A673 (cell line): ENCODE measurements at regions not wholly inside any gene's neighbourhood (a gene's known extent, or its start where the extent isn't known, plus 50 kb on each side); places are given as distances from the start of the nearest gene placed in this dataset.

Source experiments
- BruUV-seq: library from RNA; stranded (reverse); fragments of 400-500 nt; replicated peaks from 2 replicates; lab custom pipeline; 2021; lab: Mats Ljungman, UMichigan
- CTCF ChIA-PET: fragments of 300-600 bp; sonication (Branson Sonifier 250); formaldehyde crosslinking; loops from one replicate; lab custom pipeline; 2022; ENCODE audit warnings: antibody characterized with exemption; lab: Charles Lee
- POLR2A ChIA-PET: fragments of 300-600 bp; sonication (Branson Sonifier 250); formaldehyde crosslinking; loops from one replicate; lab custom pipeline; 2022; ENCODE audit warnings: antibody characterized with exemption; ENCODE audit not compliant: low non-redundant PET; lab: Charles Lee
- DNase-seq: peaks from one replicate; pipeline ENCODE4 v3.0.0-alpha.2; 2015; ENCODE audit warnings: low spot score
- H3K27ac ChIP-seq: fragments of 200-600 bp; sonication (generic); 2 replicates; pipeline ENCODE4 v1.5.1; 2016; ENCODE audit warnings: mixed run types, low read depth, mild to moderate bottlenecking, mixed read lengths, antibody characterized with exemption, low read length; ENCODE audit not compliant: poor library complexity, severe bottlenecking
- H3K27me3 ChIP-seq: fragments of 200-600 bp; sonication (generic); replicated peaks from 2 replicates; pipeline ENCODE4 v1.6.1; 2017; ENCODE audit warnings: mixed run types, low read depth, mild to moderate bottlenecking, mixed read lengths, antibody characterized with exemption, low read length; ENCODE audit not compliant: insufficient read depth, poor library complexity
- H3K36me3 ChIP-seq: fragments of 200-600 bp; sonication (generic); 2 replicates; pipeline ENCODE4 v1.6.1; 2016; ENCODE audit warnings: mixed run types, mild to moderate bottlenecking, mixed read lengths, antibody characterized with exemption, low read length; ENCODE audit not compliant: insufficient read depth, poor library complexity, severe bottlenecking
- H3K4me1 ChIP-seq: fragments of 200-600 bp; sonication (generic); 2 replicates; pipeline ENCODE4 v1.6.1; 2017; ENCODE audit warnings: mixed run types, mild to moderate bottlenecking, mixed read lengths, antibody characterized with exemption, low read length; ENCODE audit not compliant: insufficient read depth, poor library complexity, severe bottlenecking
- H3K4me3 ChIP-seq: fragments of 200-600 bp; sonication (generic); 2 replicates; pipeline ENCODE4 v1.5.1; 2016; ENCODE audit warnings: low read depth, mixed run types, mild to moderate bottlenecking, mixed read lengths, low read length; ENCODE audit not compliant: poor library complexity, severe bottlenecking
- H3K9me3 ChIP-seq: fragments of 200-600 bp; sonication (generic); 2 replicates; pipeline ENCODE4 v1.6.1; 2016; ENCODE audit warnings: mixed run types, low read depth, mild to moderate bottlenecking, mixed read lengths, antibody characterized with exemption, low read length; ENCODE audit not compliant: poor library complexity, severe bottlenecking
- EZH2 ChIP-seq: fragments of 200-600 bp; sonication (generic); IDR thresholded peaks from 2 replicates; pipeline ENCODE4 v1.6.1; 2017; ENCODE audit warnings: borderline replicate concordance, low read depth, mild to moderate bottlenecking, mixed read lengths, antibody characterized with exemption, low read length; ENCODE audit not compliant: poor library complexity, severe bottlenecking
- intact Hi-C: fragments of 100-400 bp; cut with micrococcal nuclease; formaldehyde crosslinking; loops from one replicate; pipeline ENCODE4 v1.10.0; 2022; ENCODE audit not compliant: unreplicated experiment
- TF ChIP-seq, protein P1 (sequence below): fragments of 300-800, 200-600 bp; sonication (generic); conservative IDR thresholded peaks from 2 replicates; pipeline ENCODE4 v1.5.1; 2017; ENCODE audit warnings: low read depth, mild to moderate bottlenecking, antibody characterized with exemption, low read length, moderate library complexity, mixed read lengths

DNA sequence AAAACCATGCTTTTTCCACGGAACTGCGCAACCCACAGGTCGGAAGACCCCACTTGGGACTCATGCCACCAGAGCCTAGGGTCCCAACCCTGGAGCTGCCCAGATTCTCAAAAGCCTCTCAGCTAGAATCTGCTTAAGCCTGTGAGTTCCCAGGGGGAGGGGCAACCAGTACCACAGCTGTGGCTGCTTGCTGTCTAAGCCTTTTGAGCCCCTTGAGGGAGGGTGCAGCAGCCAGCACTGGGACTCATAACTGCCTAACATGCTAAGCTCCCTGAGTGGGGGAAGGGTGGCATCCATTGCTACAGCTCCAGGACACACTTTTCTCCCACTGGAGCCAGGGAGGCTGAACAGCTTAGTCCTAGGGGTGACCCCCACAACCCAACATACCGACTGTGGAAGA, 485.6 kb upstream of the GRM3 start:
- intact Hi-C loops, result no loop called here
- no peaks in the 10 kb centered on the region for H3K27me3 ChIP-seq
- DNase-seq, result no peak
- CTCF ChIA-PET, result no interaction called here
- H3K4me3 ChIP-seq, result no peak overlapping the region
- no peak overlapping the region for H3K27ac ChIP-seq
- no TSS peak for BruUV-seq
- no peaks in the 10 kb centered on the region for H3K36me3 ChIP-seq
- H3K9me3 ChIP-seq, result no peaks in the 10 kb centered on the region
- H3K4me1 ChIP-seq, result no peaks in the 10 kb centered on the region
- TF ChIP-seq, protein P1, sequence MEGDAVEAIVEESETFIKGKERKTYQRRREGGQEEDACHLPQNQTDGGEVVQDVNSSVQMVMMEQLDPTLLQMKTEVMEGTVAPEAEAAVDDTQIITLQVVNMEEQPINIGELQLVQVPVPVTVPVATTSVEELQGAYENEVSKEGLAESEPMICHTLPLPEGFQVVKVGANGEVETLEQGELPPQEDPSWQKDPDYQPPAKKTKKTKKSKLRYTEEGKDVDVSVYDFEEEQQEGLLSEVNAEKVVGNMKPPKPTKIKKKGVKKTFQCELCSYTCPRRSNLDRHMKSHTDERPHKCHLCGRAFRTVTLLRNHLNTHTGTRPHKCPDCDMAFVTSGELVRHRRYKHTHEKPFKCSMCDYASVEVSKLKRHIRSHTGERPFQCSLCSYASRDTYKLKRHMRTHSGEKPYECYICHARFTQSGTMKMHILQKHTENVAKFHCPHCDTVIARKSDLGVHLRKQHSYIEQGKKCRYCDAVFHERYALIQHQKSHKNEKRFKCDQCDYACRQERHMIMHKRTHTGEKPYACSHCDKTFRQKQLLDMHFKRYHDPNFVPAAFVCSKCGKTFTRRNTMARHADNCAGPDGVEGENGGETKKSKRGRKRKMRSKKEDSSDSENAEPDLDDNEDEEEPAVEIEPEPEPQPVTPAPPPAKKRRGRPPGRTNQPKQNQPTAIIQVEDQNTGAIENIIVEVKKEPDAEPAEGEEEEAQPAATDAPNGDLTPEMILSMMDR, result no peak
- no peak for TF ChIP-seq EZH2
- POLR2A ChIA-PET, result no interaction called here

DNA sequence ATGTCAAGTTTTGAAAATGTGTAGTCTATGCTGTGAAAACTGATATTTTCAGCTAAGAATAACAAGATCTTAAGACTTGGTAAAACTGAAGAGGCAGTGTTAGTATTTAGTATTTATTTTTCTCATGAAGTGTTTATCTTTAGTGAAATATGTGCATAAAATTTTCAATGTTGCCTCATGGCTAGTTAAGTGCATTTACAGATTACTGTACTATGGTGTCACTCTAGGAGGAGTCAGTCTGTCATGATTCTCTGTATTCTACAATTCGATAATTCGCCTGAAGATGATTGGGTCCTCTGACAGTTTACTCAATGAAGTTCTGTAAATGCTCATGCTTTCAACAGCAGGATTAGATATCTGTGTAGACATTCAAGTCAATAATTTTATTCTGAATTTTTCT, 488.1 kb upstream of the GRM3 start:
- Histone ChIP-seq H3K4me3 (no peak overlapping the region), H3K27me3 (no peaks in the 10 kb centered on the region), H3K9me3 (no peaks in the 10 kb centered on the region), H3K36me3 (no peaks in the 10 kb centered on the region), H3K27ac (no peak overlapping the region), H3K4me1 (no peaks in the 10 kb centered on the region)
- TF ChIP-seq EZH2, result no peak
- TF ChIP-seq, protein P1, result no peak
- ChIA-PET POLR2A (no interaction called here), CTCF (no interaction called here)
- intact Hi-C loops, result no loop called here
- no peak for DNase-seq
- no TSS peak for BruUV-seq

DNA sequence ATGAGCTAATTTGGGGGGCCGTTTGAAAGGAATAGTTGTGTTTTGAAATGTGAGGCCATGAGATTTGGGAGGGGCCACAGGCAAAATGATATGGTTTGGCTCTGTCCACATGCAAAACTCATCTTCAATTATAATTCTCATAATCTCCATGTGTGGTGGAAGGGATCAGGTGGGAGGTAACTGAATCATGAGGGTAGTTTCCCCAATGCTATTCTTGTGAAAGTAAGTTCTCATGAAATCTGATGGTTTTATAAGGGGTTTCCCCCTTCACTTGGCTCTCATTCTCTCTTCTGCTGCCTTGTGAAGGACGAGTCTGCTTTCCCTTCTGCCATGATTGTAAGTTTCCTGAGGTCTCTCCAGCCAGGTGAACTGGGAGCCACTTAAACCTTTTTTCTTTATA, 490.8 kb upstream of the GRM3 start:
- intact Hi-C loops, result no loop called here
- POLR2A ChIA-PET, result no interaction called here
- no TSS peak for BruUV-seq
- H3K4me3 ChIP-seq, result no peak overlapping the region
- CTCF ChIA-PET, result no interaction called here
- H3K27me3 ChIP-seq, result no peaks in the 10 kb centered on the region
- H3K9me3 ChIP-seq, result no peaks in the 10 kb centered on the region
- no peaks in the 10 kb centered on the region for H3K4me1 ChIP-seq
- TF ChIP-seq, protein P1, result no peak
- TF ChIP-seq EZH2, result no peak
- H3K27ac ChIP-seq, result no peak overlapping the region
- no peak for DNase-seq
- no peaks in the 10 kb centered on the region for H3K36me3 ChIP-seq
